ENCODE measurements at regions not wholly inside any gene's neighbourhood (a gene's known extent, or its start where the extent isn't known, plus 50 kb on each side); places are given as distances from the start of the nearest gene placed in this dataset.

- no peak for TF ChIP-seq CTCF (IDR thresholded peaks at IDR 0.05; ENCODE audit: insufficient read depth, low read length, poor library complexity, severe bottlenecking)
- TF ChIP-seq EZH2phosphoT487 (conservative IDR thresholded peaks at IDR 0.05; ENCODE audit: low read length), result no peak
Observed at GRCh38 chr10:61318429-61318828, 134.8 kb downstream of the TMEM26 start.

Data from SU-DHL-6 (cell line).